Upper lobe of left lung (tissue), 6 donors: ENCODE measurements at regions not wholly inside any gene's neighbourhood (a gene's known extent, or its start where the extent isn't known, plus 50 kb on each side); places are given as distances from the start of the nearest gene placed in this dataset.
A peak's percentile ranks its signal among the peaks of the same experiment; 100 is the strongest.

Experiments used
- ATAC-seq, 2 donors: fragments of 200-7000 bp; cut with Tn5 transposase; one replicate each; pipeline ENCODE4 v1.9.1; 2022; ENCODE audit warnings: mild to moderate bottlenecking in 2 of 2, moderate library complexity in 2 of 2; ENCODE audit not compliant: low FRiP score in 2 of 2
- DNase-seq, 2 donors: peaks; one replicate each; pipeline ENCODE4 v3.0.0-alpha.2; 2019 to 2020
- H3K27ac ChIP-seq, 4 donors: fragments of 200-600 bp; sonication (generic); one replicate each; pipeline ENCODE4 v1.5.1; 2016 to 2019
- H3K27me3 ChIP-seq, 4 donors: fragments of 200-600 bp; sonication (generic); one replicate each; pipeline ENCODE4 v1.5.1; 2017 to 2019
- H3K36me3 ChIP-seq, 4 donors: fragments of 200-600 bp; sonication (generic); one replicate each; pipeline ENCODE4 v1.5.1; 2016 to 2019
- H3K4me1 ChIP-seq, 4 donors: fragments of 200-600 bp; sonication (generic); one replicate each; pipeline ENCODE4 v1.5.1; 2018 to 2019
- H3K4me3 ChIP-seq, 4 donors: fragments of 200-600 bp; sonication (generic); one replicate each; pipeline ENCODE4 v1.5.1; 2017 to 2019; ENCODE audit warnings: mild to moderate bottlenecking in 2 of 4, moderate library complexity in 1 of 4
- H3K9me3 ChIP-seq, 4 donors: fragments of 200-600 bp; sonication (generic); one replicate each; pipeline ENCODE4 v1.5.1; 2018 to 2019
- CTCF ChIP-seq, 6 experiments: fragments of 450-650 bp in 4 of 6; fragments of 200-600 bp in 2 of 6; sonication (generic) in 2 of 6; IDR thresholded peaks; one replicate each; pipeline ENCODE4 v1.5.1; 2016 to 2019; ENCODE audit warnings: antibody characterized with exemption in 6 of 6
- EP300 ChIP-seq, 4 donors: sonication (generic); formaldehyde crosslinking; IDR thresholded peaks; one replicate each; pipeline ENCODE4 v1.5.1; 2017; ENCODE audit warnings: antibody characterized with exemption in 4 of 4, control low read depth in 2 of 4
- POLR2A ChIP-seq, 4 donors: fragments of 450-650 bp; IDR thresholded peaks; one replicate each; pipeline ENCODE4 v1.5.1; 2016 to 2017; ENCODE audit warnings: antibody characterized with exemption in 4 of 4, mild to moderate bottlenecking in 2 of 4
- POLR2AphosphoS5 ChIP-seq, 2 donors: sonication (generic); formaldehyde crosslinking; IDR thresholded peaks; one replicate each; pipeline ENCODE4 v1.5.1; 2017; ENCODE audit warnings: antibody characterized with exemption in 2 of 2
- WGBS, 2 donors: methylation state at CpG; one replicate each; pipeline ENCODE4 v1.1.5; 2017 to 2018; 5-methylcytosine and 5-hydroxymethylcytosine counted together
- donor health status: DM: no; HTN: no; CAD: no; lungs with moderate emphysema.
- donor health status: DM: no; HTN: yes; CAD: no; lungs with severe emphysema.

GRCh38 chr13:99658261-99658991, 157.2 kb downstream of the TM9SF2 start:
- H3K9me3 ChIP-seq: no peaks in the 10 kb centered on the region
- peak overlapping the region; percentile 54 to 79 (median 74) for H3K27ac ChIP-seq
- peaks cover 8 to 21% (median 17%) of the 10 kb centered on the region in 4 donors for H3K4me1 ChIP-seq
- H3K36me3 ChIP-seq: no peaks in the 10 kb centered on the region
- no peak for TF ChIP-seq EP300 (IDR thresholded peaks at IDR 0.05)
- TF ChIP-seq POLR2AphosphoS5 (IDR thresholded peaks at IDR 0.05): no peak
- TF ChIP-seq CTCF (IDR thresholded peaks at IDR 0.05): no peak
- TF ChIP-seq POLR2A (IDR thresholded peaks at IDR 0.05): no peak
- 3 to 4% methylated on average over 13 to 23 of the region's 26 CpGs for WGBS, 2 donors
- DNase-seq (peak; percentile 38 to 86), ATAC-seq (peak; percentile 71 to 73)
- peaks cover 0 to 2% (median 0%) of the 10 kb centered on the region in 4 donors for H3K27me3 ChIP-seq
- peak overlapping the region; percentile 0 to 47 (median 46) for H3K4me3 ChIP-seq

GRCh38 chr13:99657848-99658260, 156.6 kb downstream of the TM9SF2 start:
- 13 to 19% methylated on average over 12 to 29 of the region's 29 CpGs for WGBS, 2 donors
- Histone ChIP-seq H3K27ac (peak overlapping the region; percentile 54 to 79 (median 74)), H3K4me1 (peaks cover 8 to 21% (median 17%) of the 10 kb centered on the region in 4 donors), H3K9me3 (no peaks in the 10 kb centered on the region), H3K36me3 (no peaks in the 10 kb centered on the region), H3K27me3 (peaks cover 0 to 2% (median 0%) of the 10 kb centered on the region in 4 donors), H3K4me3 (peak overlapping the region; percentile 0 to 47 (median 46))
- TF ChIP-seq POLR2AphosphoS5 (IDR thresholded peaks at IDR 0.05) (no peak), CTCF (IDR thresholded peaks at IDR 0.05) (no peak), EP300 (IDR thresholded peaks at IDR 0.05) (no peak), POLR2A (IDR thresholded peaks at IDR 0.05) (no peak)
- ATAC-seq: peak in 1 of 2 donors; percentile 74
- peak; percentile 37 to 87 for DNase-seq

- DNase-seq: no peak
- Histone ChIP-seq H3K27ac (no peak overlapping the region), H3K9me3 (no peaks in the 10 kb centered on the region), H3K4me3 (no peak overlapping the region), H3K4me1 (peaks cover 8 to 21% (median 17%) of the 10 kb centered on the region in 4 donors), H3K27me3 (peaks cover 0 to 2% (median 0%) of the 10 kb centered on the region in 4 donors), H3K36me3 (no peaks in the 10 kb centered on the region)
- ATAC-seq: no peak
- TF ChIP-seq POLR2AphosphoS5 (IDR thresholded peaks at IDR 0.05) (no peak), CTCF (IDR thresholded peaks at IDR 0.05) (no peak), EP300 (IDR thresholded peaks at IDR 0.05) (no peak), POLR2A (IDR thresholded peaks at IDR 0.05) (no peak)
- 78 to 80% methylated on average over 6 of the region's 6 CpGs for WGBS, 2 donors
Observed at GRCh38 chr13:99656844-99657381, 155.6 kb downstream of the TM9SF2 start.

- peaks cover 0 to 2% (median 0%) of the 10 kb centered on the region in 4 donors for H3K27me3 ChIP-seq
- 11 to 12% methylated on average over 8 of the region's 8 CpGs for WGBS, 2 donors
- no peaks in the 10 kb centered on the region for H3K36me3 ChIP-seq
- DNase-seq (peak in 1 of 2 donors; percentile 73), ATAC-seq (peak; percentile 81 to 88)
- peaks cover 8 to 21% (median 17%) of the 10 kb centered on the region in 4 donors for H3K4me1 ChIP-seq
- TF ChIP-seq POLR2A (IDR thresholded peaks at IDR 0.05) (no peak), EP300 (IDR thresholded peaks at IDR 0.05) (no peak), POLR2AphosphoS5 (IDR thresholded peaks at IDR 0.05) (no peak), CTCF (IDR thresholded peaks at IDR 0.05) (peak; percentile 78 to 93 (median 80))
- H3K4me3 ChIP-seq: no peak overlapping the region
- no peaks in the 10 kb centered on the region for H3K9me3 ChIP-seq
- no peak overlapping the region for H3K27ac ChIP-seq
Observed at GRCh38 chr13:99656092-99656745, 154.9 kb downstream of the TM9SF2 start.
